NCI-H774 (cell line): ENCODE measurements at regions not wholly inside any gene's neighbourhood (a gene's known extent, or its start where the extent isn't known, plus 50 kb on each side); places are given as distances from the start of the nearest gene placed in this dataset.
A peak's percentile ranks its signal among the peaks of the same experiment; 100 is the strongest.

ENCODE experiments used
- DNase-seq: peaks from one replicate; lab custom pipeline; 2025; lab: John Stamatoyannopoulos, UW

DNA sequence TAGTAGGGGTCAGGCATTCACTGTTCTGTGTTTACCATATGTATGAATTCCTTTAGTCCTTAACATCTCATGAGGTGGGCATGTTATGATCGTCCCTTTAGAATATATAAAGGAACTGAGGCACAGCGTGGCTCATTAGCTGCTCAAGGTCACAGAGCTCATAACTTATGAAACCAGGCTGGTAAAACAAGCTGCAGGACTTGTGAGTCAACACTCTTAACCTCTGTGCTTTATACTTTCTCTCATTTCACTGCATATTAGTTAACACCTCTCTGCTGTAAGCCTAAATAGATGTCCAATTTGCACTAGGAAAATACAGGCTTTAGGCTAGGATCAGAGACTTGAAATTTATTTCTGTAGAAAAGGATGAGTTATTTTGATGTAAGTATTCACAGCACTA, 180.3 kb upstream of the HDAC9 start:
- no peak for DNase-seq

DNA sequence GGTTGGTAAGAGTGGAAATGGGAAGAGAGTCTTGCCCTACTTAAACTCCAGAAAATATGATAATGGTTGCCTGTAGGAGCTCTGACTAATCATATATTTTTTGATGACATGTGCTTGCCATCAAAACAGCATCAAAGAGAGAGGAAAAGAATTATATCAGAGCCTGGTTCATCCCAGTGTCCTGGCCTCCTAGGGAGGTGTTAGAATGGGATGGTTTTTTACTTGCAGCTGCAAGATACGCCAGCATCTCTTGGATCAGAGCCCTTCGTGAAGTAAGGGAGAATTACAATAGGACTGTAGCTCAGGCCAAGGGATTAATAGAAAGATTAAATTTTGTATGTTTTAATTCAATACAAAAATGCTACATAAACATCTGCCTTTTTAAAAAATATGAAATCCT, 177.6 kb upstream of the HDAC9 start:
- no peak for DNase-seq

DNA sequence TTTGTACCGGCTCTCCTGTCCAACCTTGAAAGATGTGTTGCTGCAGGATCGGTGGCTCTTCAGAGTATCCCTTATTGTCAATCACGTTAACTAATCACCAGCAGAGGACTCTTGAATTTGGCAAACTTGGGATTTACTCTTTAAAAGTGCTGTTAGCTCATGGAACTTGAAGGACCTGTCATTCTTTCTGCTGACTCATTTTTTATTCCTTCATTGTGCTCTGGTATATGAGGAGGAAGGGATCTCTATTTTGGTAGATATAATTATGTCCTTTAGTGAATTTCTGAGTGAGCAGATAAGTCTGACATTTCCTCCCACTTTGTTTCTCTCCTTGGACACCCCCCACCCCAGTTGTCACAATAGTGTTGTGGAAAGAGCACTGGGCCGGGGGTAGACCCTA, 175.1 kb upstream of the HDAC9 start:
- DNase-seq: no peak

DNA sequence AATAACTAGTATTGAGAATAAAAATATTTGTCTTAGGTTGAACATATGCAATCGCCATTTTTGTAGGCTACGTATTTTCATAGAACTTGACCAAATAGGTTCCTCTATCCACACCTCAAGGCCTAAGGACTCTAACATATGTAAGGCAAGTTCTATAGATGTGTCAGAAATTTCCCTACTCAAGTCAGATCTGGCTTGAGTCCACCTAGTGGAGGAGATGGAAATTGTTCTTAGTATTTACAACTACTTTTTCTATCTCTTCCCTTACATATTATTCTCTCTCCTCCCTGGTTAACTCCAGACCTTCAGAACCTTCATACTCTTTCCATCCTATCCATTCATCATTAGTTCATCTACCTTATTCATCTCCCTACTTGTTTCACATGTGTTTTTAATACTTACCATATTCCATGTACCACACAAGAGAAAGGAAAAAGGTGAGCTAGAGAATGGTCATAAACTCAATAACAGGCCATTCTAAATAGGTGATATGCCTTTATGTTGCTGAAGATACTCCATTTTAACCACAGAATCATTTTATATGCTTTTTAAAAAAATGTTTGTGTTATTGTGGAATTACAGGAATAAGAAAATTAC, 174.5 kb upstream of the HDAC9 start:
- DNase-seq: no peak

DNA sequence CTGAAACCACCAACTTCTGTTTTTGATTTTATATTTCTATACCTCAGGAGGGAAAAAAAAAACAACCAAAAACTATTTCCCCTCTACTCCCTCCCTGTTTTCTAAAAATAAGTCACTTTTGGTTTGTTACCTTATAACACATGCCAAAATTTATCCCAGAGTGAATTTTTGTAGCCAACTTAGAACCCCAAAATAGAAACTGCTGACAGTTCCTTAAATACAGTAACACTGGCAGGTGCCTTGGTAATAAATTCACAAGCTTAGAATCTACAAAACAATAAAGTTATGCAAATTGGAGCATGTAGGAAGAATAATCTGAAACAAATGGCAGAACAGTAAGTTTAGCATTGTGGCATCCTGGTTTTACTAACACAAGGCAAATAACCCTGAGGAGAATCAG, 165.0 kb upstream of the HDAC9 start:
- DNase-seq: no peak

DNA sequence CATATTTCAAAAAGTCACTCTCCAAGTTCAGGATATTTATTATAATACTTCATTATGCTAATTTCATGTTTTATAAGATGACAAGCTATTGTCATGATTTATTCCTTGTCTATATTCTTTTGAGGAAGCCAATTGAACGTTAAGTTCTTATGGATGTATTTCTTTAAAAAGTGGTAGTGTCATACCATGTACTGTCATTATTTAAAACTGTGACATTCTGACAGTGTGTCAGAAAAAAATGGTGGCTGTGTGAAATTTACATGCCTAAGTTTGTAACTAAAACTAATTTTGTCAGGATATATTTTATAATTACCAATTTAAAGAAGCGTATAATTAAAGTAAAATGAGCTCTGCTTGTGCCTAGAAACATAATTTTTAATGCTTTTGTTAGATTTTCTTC, 158.9 kb upstream of the HDAC9 start:
- no peak for DNase-seq

DNA sequence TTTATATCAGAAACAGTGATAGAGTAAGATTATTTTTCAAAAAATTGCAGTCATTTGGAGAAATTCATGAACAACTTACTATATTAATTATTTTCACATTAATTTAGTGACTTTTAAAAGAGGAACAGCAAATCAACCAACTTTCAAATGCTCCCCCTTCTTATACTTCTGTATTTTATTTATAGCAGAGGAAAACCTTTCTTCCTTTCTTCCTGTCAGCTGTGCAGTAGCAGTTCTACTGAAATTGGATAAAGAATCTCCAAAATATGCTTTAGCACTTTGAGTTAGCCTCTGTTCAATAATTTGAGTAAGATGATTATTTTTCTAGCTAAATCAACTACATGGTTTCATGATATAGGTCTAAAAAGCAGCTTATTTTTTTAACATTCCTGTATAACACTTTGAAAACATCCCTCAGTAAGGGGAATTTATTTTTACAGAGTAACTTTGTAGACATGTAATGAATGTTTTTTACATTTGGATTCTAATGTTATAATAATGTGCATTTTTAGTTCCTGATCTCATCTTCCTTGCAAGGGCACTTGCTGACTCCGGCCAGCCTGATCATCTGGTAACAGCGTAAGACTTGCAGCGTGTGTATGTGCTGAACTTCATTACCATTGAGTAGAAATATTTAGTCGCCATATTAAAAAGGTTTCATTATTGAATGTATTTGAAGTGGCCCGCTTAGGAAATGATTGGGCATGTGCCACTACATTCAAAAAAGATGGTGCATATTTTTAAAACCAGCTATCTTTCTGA, 158.3 kb upstream of the HDAC9 start:
- no peak for DNase-seq

DNA sequence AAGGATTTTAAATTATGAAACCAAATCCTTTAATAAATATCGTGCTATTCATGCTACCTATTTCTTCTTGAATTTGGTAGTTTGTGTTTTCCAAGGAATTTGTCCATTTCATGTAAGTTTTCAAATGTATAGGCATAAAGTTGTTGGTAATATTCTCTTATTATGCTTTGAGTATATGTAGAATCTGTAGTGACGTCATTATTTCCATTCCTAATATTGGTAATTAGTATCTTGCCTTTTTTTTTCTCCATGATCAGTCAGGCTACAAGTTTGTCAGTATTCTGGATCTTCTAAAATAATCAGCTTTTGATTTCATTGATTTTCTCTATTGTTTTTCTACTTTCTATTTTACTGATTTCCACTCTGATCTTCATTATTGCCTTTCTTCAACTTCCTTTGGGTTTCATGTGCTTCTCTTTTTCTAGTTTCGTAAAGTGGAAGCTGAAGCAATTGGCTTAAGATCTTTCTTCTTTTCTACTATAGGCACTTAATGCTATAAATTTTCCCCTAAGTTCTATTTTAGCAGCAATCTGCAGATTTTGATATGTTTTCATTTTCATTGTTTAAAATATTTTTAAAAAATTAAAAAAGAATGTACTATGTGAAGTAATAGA, 156.5 kb upstream of the HDAC9 start:
- DNase-seq: no peak

DNA sequence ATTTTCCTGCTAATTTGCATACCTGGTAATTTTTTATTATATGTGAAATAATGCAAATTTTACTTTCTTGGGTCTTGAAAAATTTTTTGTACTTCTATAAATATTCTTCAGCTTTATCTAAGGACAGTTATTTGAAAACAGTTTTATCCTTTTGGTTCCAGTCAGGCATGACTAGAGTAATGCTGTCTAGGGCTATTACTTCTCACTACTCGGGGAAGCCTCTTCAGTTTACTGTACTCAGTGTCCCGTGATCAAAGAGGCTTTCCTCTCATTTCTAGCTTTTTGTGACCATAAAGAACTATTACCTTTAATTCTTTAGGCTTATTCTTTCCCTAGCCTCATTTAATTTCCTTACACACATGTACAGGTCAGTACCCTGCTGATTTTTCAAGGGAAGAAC, 153.8 kb upstream of the HDAC9 start:
- DNase-seq: no peak

DNA sequence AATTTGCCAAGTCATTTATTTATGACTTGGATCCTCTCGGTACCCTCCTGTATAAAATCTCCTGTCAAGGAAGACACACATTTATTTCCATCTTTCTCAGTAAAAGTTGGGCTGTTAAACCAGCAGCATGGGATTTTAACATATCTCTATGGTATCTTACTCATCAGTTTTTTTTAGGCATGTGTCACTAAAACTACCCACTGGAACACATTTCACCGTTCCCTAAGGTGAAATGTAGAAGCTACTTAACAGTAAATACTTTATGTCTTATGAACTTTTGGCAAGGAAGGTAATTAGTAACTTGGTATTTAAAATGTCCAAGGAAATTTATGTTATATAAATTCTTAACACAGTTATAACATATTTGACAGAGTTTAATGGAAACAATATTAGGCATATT, 152.5 kb upstream of the HDAC9 start:
- no peak for DNase-seq

DNA sequence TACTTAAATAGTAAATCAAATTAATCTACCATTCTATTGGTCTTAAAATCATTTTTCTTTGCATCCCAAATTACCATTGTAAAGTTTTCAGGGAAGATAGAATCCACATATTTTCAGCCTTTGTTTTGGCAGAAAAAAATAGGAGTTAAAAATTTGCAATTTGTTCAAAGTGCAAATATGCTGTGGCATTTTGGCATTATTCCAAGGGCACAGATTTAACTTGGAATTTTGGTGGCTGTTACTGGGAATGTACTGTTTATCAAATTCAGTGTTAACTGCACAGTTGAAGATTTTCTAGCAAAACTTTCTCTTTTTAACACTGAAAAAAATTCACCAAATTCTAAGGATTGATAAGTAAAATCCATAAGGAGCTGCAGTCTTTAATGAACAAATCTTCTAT, 151.0 kb upstream of the HDAC9 start:
- no peak for DNase-seq

DNA sequence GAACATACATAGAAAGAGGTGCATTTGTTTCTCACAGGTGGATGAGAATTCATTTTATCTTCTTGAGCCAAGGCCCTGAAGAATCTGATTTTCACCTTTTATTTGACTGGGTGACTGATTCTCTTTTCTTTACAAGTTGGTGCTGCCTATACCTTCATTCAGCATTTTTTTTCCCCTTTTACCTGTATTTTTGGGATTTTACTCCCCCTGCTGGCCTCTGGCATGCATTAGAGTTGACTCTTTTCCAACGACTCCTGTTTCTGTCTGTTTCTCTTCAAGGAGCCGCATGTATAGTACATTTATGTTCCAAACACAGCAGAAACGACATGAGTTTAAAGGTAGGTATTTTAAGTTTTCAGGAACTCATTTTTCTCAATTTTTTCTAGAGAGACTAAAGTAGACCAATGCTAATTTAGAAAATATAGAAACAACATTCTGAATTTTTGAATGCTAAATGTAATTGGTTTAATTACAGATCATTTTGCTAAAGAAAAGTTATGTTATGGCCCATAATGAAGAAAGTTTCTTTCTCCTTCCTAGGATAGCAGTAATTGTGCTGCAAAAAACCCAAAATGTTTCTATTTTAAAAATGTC, 149.8 kb upstream of the HDAC9 start:
- peak; percentile 47 for DNase-seq

DNA sequence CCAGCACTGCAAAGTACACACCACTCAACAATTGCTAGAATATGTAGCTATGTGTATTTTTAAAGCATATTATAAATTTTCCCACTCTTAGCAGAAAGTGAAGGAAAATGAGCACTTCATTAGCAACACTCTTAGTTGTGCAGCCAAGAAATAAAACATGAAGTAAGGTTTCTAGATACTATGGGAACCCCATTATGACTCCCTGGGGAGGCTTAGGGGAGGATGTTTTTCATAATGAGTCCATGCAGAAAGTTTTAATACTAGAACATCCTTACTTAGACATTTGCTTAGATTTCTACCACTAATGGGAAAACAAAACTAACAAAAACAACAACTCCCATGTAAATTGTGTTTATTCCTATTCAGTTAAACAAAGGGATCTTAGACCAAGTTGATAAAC, 148.4 kb upstream of the HDAC9 start:
- DNase-seq: no peak

DNA sequence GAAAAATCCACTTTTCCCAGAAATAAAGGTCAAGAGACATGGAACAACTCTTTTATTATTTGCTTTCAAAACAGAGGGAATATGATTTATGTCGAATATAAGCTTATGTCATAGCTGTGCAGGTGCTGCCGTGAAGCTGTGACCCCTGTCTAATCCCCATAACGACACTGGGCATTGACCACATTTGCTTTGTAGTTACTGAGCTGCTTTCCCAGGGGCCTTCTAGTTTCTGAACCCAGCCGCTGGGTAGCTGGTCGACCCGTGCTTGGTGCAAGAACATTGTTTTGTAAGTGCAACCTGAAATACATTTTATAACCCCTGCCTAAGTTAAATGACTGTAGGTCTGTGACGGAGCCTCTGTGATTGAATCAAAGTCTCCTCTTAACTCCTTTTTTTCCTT, 144.9 kb upstream of the HDAC9 start:
- no peak for DNase-seq

DNA sequence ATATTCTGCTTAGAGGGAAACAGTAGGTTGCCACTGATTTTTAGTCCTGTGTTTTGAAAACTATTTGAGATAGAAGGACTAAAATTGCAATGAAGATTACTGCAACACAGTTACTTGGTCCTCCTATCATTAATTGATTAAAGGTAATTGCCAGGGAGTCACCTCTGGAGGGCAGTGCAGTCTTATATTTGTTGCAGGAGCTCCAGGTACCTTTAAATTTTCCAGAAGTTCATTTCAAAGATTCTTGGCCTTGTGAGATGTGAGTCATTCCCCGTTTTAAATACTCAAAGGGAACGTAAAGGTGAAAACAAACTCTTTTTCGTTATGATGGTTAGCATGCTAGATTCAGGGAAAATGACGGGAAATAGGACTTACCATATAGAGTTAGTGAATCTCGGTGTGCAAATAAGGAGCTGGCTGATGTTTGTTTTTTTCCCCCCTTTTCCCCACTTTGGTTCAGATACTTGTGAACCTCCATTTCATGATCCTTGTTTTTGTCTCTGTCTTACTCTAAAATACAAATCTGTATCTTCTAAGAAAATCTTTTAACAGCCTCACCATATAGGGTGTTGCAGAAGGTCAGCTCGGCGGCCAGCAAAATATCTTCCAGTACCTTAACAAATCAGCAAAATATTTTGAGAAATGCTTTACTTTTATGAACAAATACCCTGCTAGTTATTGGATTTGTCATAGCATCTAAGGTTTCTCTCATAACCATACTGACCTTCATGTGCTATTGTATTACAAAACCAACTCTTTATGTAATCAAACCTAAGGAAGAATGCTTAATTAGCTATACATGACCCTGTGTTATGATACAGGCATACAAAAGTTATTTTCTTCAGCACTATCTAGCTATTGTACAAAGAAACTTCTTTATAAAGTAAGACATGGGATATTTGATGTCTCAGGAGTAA, 143.0 kb upstream of the HDAC9 start:
- DNase-seq: peak; percentile 54

DNA sequence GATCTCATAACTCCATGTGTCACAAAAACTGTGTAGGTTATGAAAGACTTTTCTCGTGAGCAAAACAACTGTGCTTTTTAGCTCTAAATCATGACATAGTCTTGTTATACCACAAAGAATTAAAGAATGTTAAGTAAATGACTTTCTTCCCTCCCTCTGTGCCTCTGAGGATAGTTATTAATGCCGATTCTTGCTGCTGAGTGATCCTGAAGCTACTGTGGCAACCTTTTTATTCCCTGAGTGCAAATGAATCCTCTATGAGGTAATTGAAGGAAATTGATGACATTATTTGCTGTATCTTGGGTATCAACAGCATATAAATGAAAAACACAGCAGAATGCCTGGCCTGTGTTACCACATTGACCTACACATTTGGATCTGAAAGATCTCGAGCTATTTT, 142.2 kb upstream of the HDAC9 start:
- no peak for DNase-seq

DNA sequence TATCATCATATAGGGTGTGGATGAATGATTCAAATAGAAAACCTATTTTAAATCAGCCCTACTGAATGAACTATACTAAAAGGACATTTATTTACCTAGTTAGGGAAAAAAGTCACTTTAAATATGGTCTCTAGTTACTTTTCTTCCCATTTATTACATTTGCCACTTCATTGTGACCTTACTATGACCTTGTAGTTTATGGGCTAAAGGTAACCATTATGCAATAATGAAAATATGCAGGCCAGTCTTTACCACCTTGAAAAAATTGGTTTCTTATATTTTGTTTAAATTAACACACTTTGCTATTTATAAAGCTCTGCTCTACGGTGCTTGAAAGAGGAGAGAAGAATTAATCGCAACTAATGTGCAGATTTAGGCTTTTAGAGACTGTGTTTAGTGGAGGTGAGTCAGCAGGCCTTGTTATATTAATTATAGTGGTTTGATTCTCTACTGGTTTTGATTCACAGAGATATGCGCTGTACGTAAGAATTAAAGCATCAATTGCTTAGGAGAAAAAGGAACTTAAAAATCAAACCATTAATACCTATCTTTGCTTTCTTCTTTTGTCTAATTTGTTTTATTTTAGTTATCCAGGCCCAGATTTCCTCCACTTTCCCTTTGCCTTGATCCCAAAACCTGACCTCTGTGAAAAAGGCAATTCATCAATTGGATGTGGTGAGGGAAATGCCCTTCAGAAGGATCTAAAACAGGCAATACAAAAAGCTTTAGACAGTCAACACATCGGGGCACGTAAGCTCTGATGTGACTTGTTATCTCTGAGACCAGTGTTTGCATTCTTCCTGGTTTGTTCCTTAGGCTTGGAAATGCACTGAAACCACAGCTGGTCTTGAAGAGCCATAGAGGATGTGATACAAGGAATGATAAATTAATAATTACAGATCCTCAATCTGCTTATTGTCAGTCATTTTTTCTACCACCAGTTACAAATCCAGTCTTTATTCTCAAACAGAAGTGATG, 141.2 kb upstream of the HDAC9 start:
- no peak for DNase-seq

DNA sequence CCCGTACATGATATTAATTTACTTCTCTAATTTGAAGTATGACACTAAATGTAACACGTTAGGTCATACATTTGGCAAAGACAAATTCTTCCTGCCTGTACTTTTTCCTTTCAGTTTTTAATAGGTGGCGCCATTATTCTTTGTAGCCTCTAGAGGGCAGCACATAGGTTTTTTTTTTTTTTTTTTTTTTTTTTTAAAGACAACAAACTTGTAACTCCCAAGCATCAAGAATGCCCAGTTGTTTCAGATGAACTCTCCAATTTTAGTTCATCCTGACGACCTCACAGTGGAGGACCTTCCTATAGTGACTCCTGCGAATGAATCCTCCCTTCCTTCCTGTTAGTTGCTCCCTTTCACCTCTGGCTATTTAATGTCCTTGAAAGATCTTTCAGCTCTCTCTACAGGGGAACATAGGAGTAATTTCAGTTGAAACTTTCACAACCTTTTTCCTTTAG, 139.3 kb upstream of the HDAC9 start:
- peak; percentile 15 for DNase-seq

DNA sequence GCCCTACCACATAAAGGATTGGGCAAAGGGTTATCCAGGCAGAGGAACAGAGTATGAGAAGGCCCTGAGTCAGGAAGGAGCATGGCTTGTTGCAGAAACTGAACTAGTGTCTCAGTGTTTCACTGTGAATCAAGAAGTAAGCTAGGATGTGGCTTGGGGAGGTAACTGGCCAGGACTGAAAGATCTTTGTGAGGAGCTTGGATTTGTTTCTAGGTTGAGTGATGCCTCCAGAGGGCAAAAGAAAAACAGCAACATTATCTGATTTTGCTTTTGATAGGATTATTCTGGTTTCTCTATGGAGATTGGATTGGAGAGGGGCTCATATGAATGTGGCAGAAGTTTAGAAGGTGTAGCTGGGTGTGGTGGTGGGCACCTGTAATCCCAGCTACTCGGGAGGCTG, 137.9 kb upstream of the HDAC9 start:
- DNase-seq: no peak

DNA sequence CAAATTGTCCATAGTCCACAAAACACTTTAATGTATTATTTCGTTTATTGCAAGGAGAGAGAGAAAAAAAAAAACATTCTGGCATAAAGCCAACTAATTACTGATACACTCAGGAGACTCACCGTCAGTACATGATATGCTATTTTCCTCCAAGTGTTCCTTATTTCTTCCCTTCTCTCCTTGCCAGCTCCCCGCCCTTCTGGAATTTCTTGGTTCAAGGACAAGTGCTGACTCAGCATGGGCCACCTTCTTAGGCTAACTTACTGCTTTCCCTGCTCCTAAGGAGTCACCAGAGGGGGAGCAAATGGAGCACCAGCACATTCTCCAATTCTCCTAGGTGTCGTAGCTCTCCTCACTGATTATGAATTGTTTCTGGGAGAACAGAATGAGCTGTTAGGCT, 133.8 kb upstream of the HDAC9 start:
- no peak for DNase-seq
